KMS-11 (cell line): ENCODE measurements at regions not wholly inside any gene's neighbourhood (a gene's known extent, or its start where the extent isn't known, plus 50 kb on each side); places are given as distances from the start of the nearest gene placed in this dataset.
"Not testable (repeated sequence)": the region's sequence is repeated elsewhere in the genome, so short reads cannot be mapped to it uniquely, and the experiment has no call there.

Experiments used
- H2AFZ ChIP-seq: fragments of 200-600 bp; sonication (generic); 2 replicates; pipeline ENCODE4 v1.6.1; 2016; ENCODE audit warnings: antibody characterized with exemption, mixed run types, low read depth
- H3K27ac ChIP-seq: fragments of 200-600 bp; sonication (generic); 2 replicates; pipeline ENCODE4 v1.6.1; 2016; ENCODE audit warnings: mild to moderate bottlenecking, mixed run types
- H3K27me3 ChIP-seq: fragments of 200-600 bp; sonication (generic); 2 replicates; pipeline ENCODE4 v1.6.1; 2017; ENCODE audit warnings: mild to moderate bottlenecking, low read depth, mixed run types, moderate library complexity; ENCODE audit not compliant: insufficient read depth
- H3K36me3 ChIP-seq: fragments of 200-600 bp; sonication (generic); 2 replicates; pipeline ENCODE4 v1.6.1; 2017; ENCODE audit warnings: mild to moderate bottlenecking, mixed run types; ENCODE audit not compliant: insufficient read depth
- H3K4me1 ChIP-seq: fragments of 200-600 bp; sonication (generic); 2 replicates; pipeline ENCODE4 v1.6.1; 2016; ENCODE audit warnings: mild to moderate bottlenecking, low read depth, mixed run types; ENCODE audit not compliant: poor library complexity, severe bottlenecking
- H3K4me2 ChIP-seq: fragments of 200-600 bp; sonication (generic); 2 replicates; pipeline ENCODE4 v1.7.0; 2016; ENCODE audit warnings: mild to moderate bottlenecking, mixed run types
- H3K4me3 ChIP-seq: fragments of 200-600 bp; sonication (generic); IDR thresholded peaks from 2 replicates; pipeline ENCODE4 v1.6.1; 2017; ENCODE audit warnings: low read depth, low read length, mixed read lengths; ENCODE audit not compliant: insufficient read depth
- H3K79me2 ChIP-seq: fragments of 200-600 bp; sonication (generic); 2 replicates; pipeline ENCODE4 v1.6.1; 2016; ENCODE audit warnings: low read depth, mixed run types; ENCODE audit not compliant: insufficient read depth
- H3K9ac ChIP-seq: fragments of 200-600 bp; sonication (generic); 2 replicates; pipeline ENCODE4 v1.6.1; 2016; ENCODE audit warnings: mild to moderate bottlenecking, mixed run types
- H4K20me1 ChIP-seq: fragments of 200-600 bp; sonication (generic); 2 replicates; pipeline ENCODE4 v1.6.1; 2016; ENCODE audit warnings: mild to moderate bottlenecking, mixed run types; ENCODE audit not compliant: insufficient read depth
- CTCF ChIP-seq: fragments of 200-600 bp; sonication (generic); conservative IDR thresholded peaks from 2 replicates; pipeline ENCODE4 v1.6.1; 2017; ENCODE audit warnings: low read depth, mild to moderate bottlenecking, antibody characterized with exemption, low read length, moderate library complexity, mixed read lengths

- Histone ChIP-seq H3K27ac (no peak overlapping the region), H3K27me3 (no peaks in the 10 kb centered on the region), H3K4me1 (no peaks in the 10 kb centered on the region), H3K4me3 (no peak overlapping the region), H3K79me2 (no peaks in the 10 kb centered on the region), H3K9ac (no peak overlapping the region), H3K4me2 (no peak overlapping the region), H2AFZ (no peak overlapping the region), H3K36me3 (no peaks in the 10 kb centered on the region), H4K20me1 (no peaks in the 10 kb centered on the region)
- no peak for TF ChIP-seq CTCF
Measured at GRCh38 chrX:96094616-96095015, 590.0 kb upstream of the DIAPH2 start.

GRCh38 chrX:96098471-96098870 lies 586.2 kb upstream of the DIAPH2 start:
- no peak for TF ChIP-seq CTCF
- Histone ChIP-seq H3K27ac (no peak overlapping the region), H2AFZ (no peak overlapping the region), H3K36me3 (no peaks in the 10 kb centered on the region), H3K4me2 (no peak overlapping the region), H4K20me1 (no peaks in the 10 kb centered on the region), H3K9ac (no peak overlapping the region), H3K79me2 (no peaks in the 10 kb centered on the region), H3K4me1 (no peaks in the 10 kb centered on the region), H3K27me3 (no peaks in the 10 kb centered on the region), H3K4me3 (no peak overlapping the region)

DNA sequence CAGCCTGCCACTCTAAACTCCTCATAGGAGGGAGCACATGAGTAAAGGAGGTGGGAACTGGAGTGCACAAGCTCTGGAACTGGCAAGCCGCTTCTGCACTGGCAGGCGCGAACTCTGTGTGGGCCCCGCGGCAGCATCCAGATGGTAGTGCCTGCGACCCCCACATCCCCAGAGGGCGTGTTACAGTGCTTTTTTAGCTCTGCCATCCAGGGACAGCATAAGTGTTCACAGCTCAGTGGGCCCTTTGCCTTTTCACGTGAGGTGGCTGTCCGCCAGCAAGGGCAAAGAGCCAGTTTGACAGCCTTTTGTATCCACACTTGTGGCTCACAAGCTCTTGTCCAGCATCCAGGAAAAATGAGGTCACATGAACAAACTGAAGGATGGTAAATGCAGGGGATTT lies 581.6 kb upstream of the DIAPH2 start:
- no peak for TF ChIP-seq CTCF
- Histone ChIP-seq H3K36me3 (no peaks in the 10 kb centered on the region), H3K27ac (no peak overlapping the region), H3K4me1 (no peaks in the 10 kb centered on the region), H3K4me2 (no peak overlapping the region), H3K79me2 (no peaks in the 10 kb centered on the region), H4K20me1 (no peaks in the 10 kb centered on the region), H3K4me3 (no peak overlapping the region), H2AFZ (no peak overlapping the region), H3K9ac (no peak overlapping the region), H3K27me3 (no peaks in the 10 kb centered on the region)

DNA sequence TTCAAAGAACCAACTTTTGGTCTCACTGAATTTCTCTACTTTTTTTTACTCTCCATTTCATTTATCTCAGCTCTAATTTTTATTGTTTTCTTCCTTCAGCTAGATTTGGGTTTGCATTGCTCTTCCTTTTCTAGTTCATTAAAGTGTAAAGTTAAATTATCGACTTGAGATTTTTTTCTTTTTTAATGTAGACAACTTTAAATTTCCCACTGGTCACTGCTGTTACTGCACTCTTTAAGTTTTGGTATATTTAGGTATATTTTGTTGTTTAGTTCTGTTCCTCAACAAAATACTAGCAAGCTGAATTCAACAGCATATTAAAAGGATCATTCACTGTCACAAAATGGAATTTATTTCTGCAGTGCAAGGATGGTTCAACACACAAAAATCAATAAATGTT lies 572.0 kb upstream of the DIAPH2 start:
- H3K4me2 ChIP-seq, result no peak overlapping the region
- no peaks in the 10 kb centered on the region for H3K36me3 ChIP-seq
- no peak for TF ChIP-seq CTCF
- H3K9ac ChIP-seq, result no peak overlapping the region
- H3K27ac ChIP-seq, result no peak overlapping the region
- no peak overlapping the region for H3K4me3 ChIP-seq
- no peak overlapping the region for H2AFZ ChIP-seq
- no peaks in the 10 kb centered on the region for H3K79me2 ChIP-seq
- no peaks in the 10 kb centered on the region for H4K20me1 ChIP-seq
- H3K4me1 ChIP-seq, result no peaks in the 10 kb centered on the region
- H3K27me3 ChIP-seq, result no peaks in the 10 kb centered on the region

GRCh38 chrX:96126182-96126581 lies 558.5 kb upstream of the DIAPH2 start:
- no peak overlapping the region for H3K4me2 ChIP-seq
- no peaks in the 10 kb centered on the region for H3K79me2 ChIP-seq
- no peaks in the 10 kb centered on the region for H4K20me1 ChIP-seq
- H3K4me3 ChIP-seq, result no peak overlapping the region
- H3K27ac ChIP-seq, result no peak overlapping the region
- H3K36me3 ChIP-seq, result no peaks in the 10 kb centered on the region
- no peak overlapping the region for H2AFZ ChIP-seq
- no peaks in the 10 kb centered on the region for H3K4me1 ChIP-seq
- no peaks in the 10 kb centered on the region for H3K27me3 ChIP-seq
- no peak; the same call in 1 of the 2 replicates for TF ChIP-seq CTCF
- H3K9ac ChIP-seq, result no peak overlapping the region

GRCh38 chrX:96128058-96128457 lies 556.6 kb upstream of the DIAPH2 start:
- H3K27ac ChIP-seq, H3K27me3 ChIP-seq, H3K4me1 ChIP-seq, H3K4me3 ChIP-seq, H2AFZ ChIP-seq, H4K20me1 ChIP-seq, H3K4me2 ChIP-seq, H3K36me3 ChIP-seq, H3K79me2 ChIP-seq, H3K9ac ChIP-seq: not testable (repeated sequence)
